ENCODE measurements at regions not wholly inside any gene's neighbourhood (a gene's known extent, or its start where the extent isn't known, plus 50 kb on each side); places are given as distances from the start of the nearest gene placed in this dataset.
"Not testable (repeated sequence)": the region's sequence is repeated elsewhere in the genome, so short reads cannot be mapped to it uniquely, and the experiment has no call there.

GRCh38 chr2:199042660-199043379 lies 414.9 kb downstream of the SATB2 start:
- Mint-ChIP-seq H3K4me3 (no peak overlapping the region), H3K9me3 (no peaks in the 10 kb centered on the region), H3K36me3 (ENCODE audit: low read depth) (no peaks in the 10 kb centered on the region), H3K27ac (no peak overlapping the region), H3K27me3 (no peaks in the 10 kb centered on the region), H3K4me1 (no peaks in the 10 kb centered on the region)
- no peak for DNase-seq
- ChIA-PET CTCF (no interaction called here), POLR2A (no interaction called here)

GRCh38 chr2:199040522-199040921 lies 417.2 kb downstream of the SATB2 start:
- no peaks in the 10 kb centered on the region for H3K27me3 Mint-ChIP-seq
- CTCF ChIA-PET: no interaction called here

DNA sequence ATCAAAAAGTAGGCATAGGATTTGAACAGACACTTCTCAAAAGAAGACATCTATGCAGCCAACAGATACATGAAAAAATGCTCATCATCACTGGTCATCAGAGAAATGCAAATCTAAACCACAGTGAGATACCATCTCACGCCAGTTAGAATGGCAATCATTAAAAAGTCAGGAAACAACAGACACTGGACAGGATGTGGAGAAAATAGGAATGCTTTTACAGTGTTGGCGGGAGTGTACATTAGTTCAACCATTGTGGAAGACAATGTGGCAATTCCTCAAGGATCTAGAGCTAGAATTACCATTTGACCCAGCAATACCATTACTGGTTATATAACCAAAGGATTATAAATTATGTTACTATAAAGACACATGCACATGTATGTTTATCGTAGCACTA lies 424.0 kb downstream of the SATB2 start:
- POLR2A ChIA-PET; H3K27me3 Mint-ChIP-seq; DNase-seq; H3K4me1 Mint-ChIP-seq; H3K36me3 Mint-ChIP-seq (ENCODE audit: low read depth); H3K9me3 Mint-ChIP-seq; CTCF ChIA-PET; H3K27ac Mint-ChIP-seq; H3K4me3 Mint-ChIP-seq: not testable (repeated sequence)

More at GRCh38 chr2:199040522-199040921, 417.2 kb downstream of the SATB2 start:
- Mint-ChIP-seq H3K4me1 (no peaks in the 10 kb centered on the region), H3K36me3 (ENCODE audit: low read depth) (no peaks in the 10 kb centered on the region), H3K4me3 (no peak overlapping the region), H3K27ac (no peak overlapping the region), H3K9me3 (no peaks in the 10 kb centered on the region)
- POLR2A ChIA-PET: no interaction called here
- no peak for DNase-seq

- no peak overlapping the region for H3K4me3 Mint-ChIP-seq
- ChIA-PET CTCF (no interaction called here), POLR2A (no interaction called here)
- DNase-seq: no peak
- no peaks in the 10 kb centered on the region for H3K36me3 Mint-ChIP-seq (ENCODE audit: low read depth)
- H3K27ac Mint-ChIP-seq: no peak overlapping the region
- H3K9me3 Mint-ChIP-seq: no peaks in the 10 kb centered on the region
- no peaks in the 10 kb centered on the region for H3K4me1 Mint-ChIP-seq
- H3K27me3 Mint-ChIP-seq: no peaks in the 10 kb centered on the region
Measured at GRCh38 chr2:199025146-199025545, 432.6 kb downstream of the SATB2 start.

GRCh38 chr2:199024224-199024623 lies 433.5 kb downstream of the SATB2 start:
- POLR2A ChIA-PET: no interaction called here
- Mint-ChIP-seq H3K36me3 (ENCODE audit: low read depth) (no peaks in the 10 kb centered on the region), H3K4me1 (no peaks in the 10 kb centered on the region), H3K27ac (no peak overlapping the region), H3K4me3 (no peak overlapping the region), H3K9me3 (no peaks in the 10 kb centered on the region), H3K27me3 (no peaks in the 10 kb centered on the region)
- CTCF ChIA-PET: no interaction called here
- DNase-seq: no peak

DNA sequence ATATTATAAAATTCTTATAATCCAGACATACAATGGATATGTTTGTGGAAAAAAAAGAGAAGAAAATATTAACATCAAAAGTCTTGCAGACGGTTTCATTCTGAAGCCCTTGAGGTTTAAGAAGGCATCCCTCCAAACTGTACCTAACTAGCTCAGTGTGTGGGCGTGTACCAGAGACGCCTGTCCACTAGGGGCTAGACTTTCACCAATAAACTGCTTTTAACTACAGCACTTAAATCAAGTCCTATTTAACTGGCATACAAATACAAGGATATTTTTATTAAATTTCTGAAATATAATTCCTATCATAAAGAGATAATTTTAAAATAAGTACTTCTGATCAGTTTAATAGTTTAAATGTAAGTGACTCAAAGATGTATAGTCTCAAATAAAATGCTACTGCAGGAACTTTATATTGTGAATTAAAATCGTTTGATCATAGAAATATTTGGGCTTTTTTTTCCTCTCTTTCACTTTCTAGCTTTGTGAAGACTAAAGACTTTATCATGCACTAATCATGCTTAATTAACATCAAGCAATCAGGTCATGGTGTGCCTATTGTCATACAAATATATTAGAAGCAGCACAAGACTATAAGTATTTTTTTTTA lies 437.7 kb downstream of the SATB2 start:
- Mint-ChIP-seq H3K27me3 (no peaks in the 10 kb centered on the region), H3K4me1 (no peaks in the 10 kb centered on the region), H3K4me3 (no peak overlapping the region), H3K9me3 (no peaks in the 10 kb centered on the region), H3K27ac (no peak overlapping the region), H3K36me3 (ENCODE audit: low read depth) (no peaks in the 10 kb centered on the region)
- no peak for DNase-seq
- ChIA-PET CTCF (no interaction called here), POLR2A (no interaction called here)

DNA sequence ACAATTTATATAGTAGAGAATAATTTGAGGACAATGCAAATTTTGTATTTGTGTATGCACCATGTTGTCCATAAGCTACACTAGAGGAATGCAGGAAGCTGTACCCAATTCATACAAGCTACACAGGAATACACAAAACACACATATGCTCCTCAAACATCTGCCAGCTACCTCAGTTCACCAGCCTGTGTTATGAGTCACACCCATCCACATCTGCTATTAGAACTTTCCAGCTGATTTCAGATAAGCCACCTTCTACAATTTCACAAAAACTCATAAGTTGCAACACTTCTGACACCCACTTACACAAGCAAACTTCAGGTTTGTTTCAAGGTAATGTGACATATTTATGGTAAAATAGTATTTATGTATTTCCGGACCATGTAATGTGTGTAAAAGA lies 438.9 kb downstream of the SATB2 start:
- Mint-ChIP-seq H3K27ac (no peak overlapping the region), H3K4me1 (no peaks in the 10 kb centered on the region), H3K9me3 (no peaks in the 10 kb centered on the region), H3K36me3 (ENCODE audit: low read depth) (no peaks in the 10 kb centered on the region), H3K4me3 (no peak overlapping the region), H3K27me3 (no peaks in the 10 kb centered on the region)
- ChIA-PET CTCF (no interaction called here), POLR2A (no interaction called here)
- DNase-seq: no peak

- no peak overlapping the region for H3K4me3 Mint-ChIP-seq
- no peaks in the 10 kb centered on the region for H3K36me3 Mint-ChIP-seq (ENCODE audit: low read depth)
- POLR2A ChIA-PET: no interaction called here
- CTCF ChIA-PET: no interaction called here
- H3K4me1 Mint-ChIP-seq: no peaks in the 10 kb centered on the region
- H3K9me3 Mint-ChIP-seq: no peaks in the 10 kb centered on the region
- DNase-seq: no peak
- H3K27ac Mint-ChIP-seq: no peak overlapping the region
- H3K27me3 Mint-ChIP-seq: no peaks in the 10 kb centered on the region
Measured at GRCh38 chr2:199015072-199015471, 442.7 kb downstream of the SATB2 start.

- Mint-ChIP-seq H3K27ac (no peak overlapping the region), H3K36me3 (ENCODE audit: low read depth) (no peaks in the 10 kb centered on the region), H3K4me3 (no peak overlapping the region), H3K27me3 (no peaks in the 10 kb centered on the region), H3K9me3 (no peaks in the 10 kb centered on the region), H3K4me1 (no peaks in the 10 kb centered on the region)
- DNase-seq: no peak
- ChIA-PET POLR2A (no interaction called here), CTCF (no interaction called here)
Measured at GRCh38 chr2:199014226-199014625, 443.5 kb downstream of the SATB2 start.

- Mint-ChIP-seq H3K27me3 (no peaks in the 10 kb centered on the region), H3K27ac (no peak overlapping the region), H3K4me3 (no peak overlapping the region), H3K9me3 (no peaks in the 10 kb centered on the region), H3K36me3 (ENCODE audit: low read depth) (no peaks in the 10 kb centered on the region), H3K4me1 (no peaks in the 10 kb centered on the region)
- no peak for DNase-seq
- ChIA-PET CTCF (no interaction called here), POLR2A (no interaction called here)
Measured at GRCh38 chr2:199011908-199012307, 445.8 kb downstream of the SATB2 start.

DNA sequence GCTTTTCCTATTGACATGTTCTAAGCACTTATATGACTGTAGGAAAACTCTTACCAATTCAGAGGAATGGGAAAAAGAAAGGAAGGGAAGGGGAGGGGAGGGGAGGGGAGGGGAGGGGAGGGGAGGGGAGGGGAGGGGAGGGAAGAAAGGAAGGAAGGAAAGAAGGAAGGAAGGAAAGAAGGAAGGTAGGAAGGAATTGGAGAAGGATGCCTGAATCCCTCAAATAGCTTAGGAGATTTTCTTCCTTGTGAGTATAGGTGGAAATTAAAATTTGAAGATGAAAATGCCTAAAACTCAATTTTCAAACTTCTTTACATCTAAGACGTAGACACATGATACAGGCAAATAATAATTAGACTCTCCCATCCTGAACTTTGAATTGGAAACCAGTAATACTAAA lies 463.1 kb downstream of the SATB2 start:
- Mint-ChIP-seq H3K9me3 (no peaks in the 10 kb centered on the region), H3K4me3 (no peak overlapping the region)
- POLR2A ChIA-PET: no interaction called here

GRCh38 chr2:198991431-198991830 lies 466.3 kb downstream of the SATB2 start:
- CTCF ChIA-PET: no interaction called here
- POLR2A ChIA-PET: no interaction called here
- Mint-ChIP-seq H3K36me3 (ENCODE audit: low read depth) (no peaks in the 10 kb centered on the region), H3K9me3 (peaks cover 2% of the 10 kb centered on the region), H3K27ac (no peak overlapping the region), H3K4me3 (no peak overlapping the region), H3K4me1 (no peaks in the 10 kb centered on the region), H3K27me3 (no peaks in the 10 kb centered on the region)
- DNase-seq: no peak

More for the DNA sequence above, 463.1 kb downstream of the SATB2 start:
- Mint-ChIP-seq H3K27me3 (no peaks in the 10 kb centered on the region), H3K4me1 (no peaks in the 10 kb centered on the region), H3K36me3 (ENCODE audit: low read depth) (no peaks in the 10 kb centered on the region), H3K27ac (no peak overlapping the region)
- CTCF ChIA-PET: no interaction called here
- no peak for DNase-seq

DNA sequence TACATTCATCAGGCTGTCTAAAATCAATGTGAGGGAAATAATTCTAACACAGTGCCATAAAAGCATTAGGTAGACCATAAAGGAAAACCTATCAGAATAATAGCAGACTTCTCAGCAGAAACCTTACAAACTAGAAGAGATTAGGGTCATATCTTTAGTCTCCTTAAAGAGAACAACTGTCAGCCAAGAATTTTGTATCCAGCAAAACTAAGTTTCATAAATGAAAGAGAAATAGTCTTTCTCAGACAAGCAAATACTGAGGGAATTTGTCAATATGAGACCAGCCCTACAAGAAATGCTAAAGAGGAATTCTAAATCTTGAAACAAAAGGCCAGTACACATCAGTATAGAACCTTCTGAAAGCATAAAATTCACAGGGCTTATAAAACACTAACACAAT lies 482.0 kb downstream of the SATB2 start:
- H3K27me3 Mint-ChIP-seq: no peaks in the 10 kb centered on the region
- ChIA-PET POLR2A (no interaction called here), CTCF (no interaction called here)
- H3K36me3 Mint-ChIP-seq (ENCODE audit: low read depth): no peaks in the 10 kb centered on the region
- no peaks in the 10 kb centered on the region for H3K4me1 Mint-ChIP-seq
- peaks cover 4% of the 10 kb centered on the region for H3K9me3 Mint-ChIP-seq
- H3K27ac Mint-ChIP-seq: no peak overlapping the region
- H3K4me3 Mint-ChIP-seq: no peak overlapping the region
- DNase-seq: no peak

- Mint-ChIP-seq H3K27me3 (no peaks in the 10 kb centered on the region), H3K4me3 (no peak overlapping the region), H3K4me1 (no peaks in the 10 kb centered on the region), H3K9me3 (peaks cover 6% of the 10 kb centered on the region), H3K27ac (no peak overlapping the region), H3K36me3 (ENCODE audit: low read depth) (no peaks in the 10 kb centered on the region)
- DNase-seq: no peak
- ChIA-PET POLR2A (no interaction called here), CTCF (no interaction called here)
Measured at GRCh38 chr2:198973785-198974184, 484.0 kb downstream of the SATB2 start.

Data from activated CD4-positive, alpha-beta memory T cell treated with anti-CD3 and anti-CD28 coated beads, Interleukin-2, amount 10 ng/mL, durations not matched to agents 7 days and 5 days (primary cell).